K562 (cell line): ENCODE measurements at regions not wholly inside any gene's neighbourhood (a gene's known extent, or its start where the extent isn't known, plus 50 kb on each side); places are given as distances from the start of the nearest gene placed in this dataset.
A peak's percentile ranks its signal among the peaks of the same experiment; 100 is the strongest.

Experiments used
- ATAC-seq: fragments of 200-7000 bp; cut with Tn5 transposase; 3 replicates; pipeline ENCODE4 v1.9.1; 2020; ENCODE audit warnings: moderate library complexity
- BruUV-seq: library from RNA; stranded (reverse); fragments of 400-500 nt; replicated peaks from 2 replicates; lab custom pipeline; 2021; lab: Mats Ljungman, UMichigan
- CTCF ChIA-PET: fragments of 300-600 bp; formaldehyde crosslinking; extraction: SDS; loops from one replicate; lab custom pipeline; 2021; ENCODE audit warnings: low intra/inter-chr PET ratio; lab: Yijun Ruan, JAX
- POLR2A ChIA-PET: fragments of 300-600, 350-650 bp; sonication (Branson Sonifier 250); formaldehyde crosslinking; extraction: SDS; loops from one replicate; lab custom pipeline; 2021; ENCODE audit warnings: antibody characterized with exemption, inconsistent platforms; lab: Yijun Ruan, JAX
- DNase-seq, 4 experiments: peaks; one replicate each; pipeline versions ENCODE4 v3.0.0 to v3.0.0-alpha.2; 2011 to 2018; ENCODE audit warnings: low spot score in 3 of 4, mixed read lengths in 3 of 4; ENCODE audit errors: extremely low read depth in 1 of 4
- FAIRE-seq: peaks from 2 replicates; lab custom pipeline; 2011; peaks lifted over from hg19 to GRCh38; lab: Jason Lieb, UNC
- H2AFZ ChIP-seq: 2 replicates; pipeline ENCODE4 v1.6.0; 2011; ENCODE audit warnings: low read depth, low read length, control low read depth, inconsistent platforms
- H3K27ac ChIP-seq: fragments of 200-600 bp; 3 replicates; pipeline ENCODE4 v1.8.0; 2011; ENCODE audit warnings: low read depth, mild to moderate bottlenecking, control low read depth, inconsistent platforms, low read length, moderate library complexity, mixed read lengths; ENCODE audit errors: extremely low read depth
- H3K27me3 ChIP-seq, 2 experiments: fragments of 300-600 bp in 1 of 2; 2 replicates in 1 of 2; 3 replicates in 1 of 2; pipeline versions ENCODE4 v1.6.0 to v1.8.0; 2011; ENCODE audit warnings: inconsistent platforms in 2 of 2, low read length in 2 of 2, mild to moderate bottlenecking in 1 of 2, mixed read lengths in 1 of 2, moderate library complexity in 1 of 2; ENCODE audit not compliant: control insufficient read depth in 2 of 2, insufficient read depth in 2 of 2
- H3K36me3 ChIP-seq: fragments of 300-600 bp; 3 replicates; pipeline ENCODE4 v1.8.0; 2011; ENCODE audit warnings: mild to moderate bottlenecking, low read length, inconsistent platforms; ENCODE audit not compliant: control insufficient read depth, insufficient read depth
- H3K4me1 ChIP-seq, 2 experiments: fragments of 200-600 bp in 1 of 2; replicated peaks in 1 of 2; 2 replicates in 1 of 2; 3 replicates in 1 of 2; pipeline versions ENCODE4 v1.5.1 to v1.8.0; 2011; ENCODE audit warnings: inconsistent platforms in 2 of 2, low read length in 2 of 2, mild to moderate bottlenecking in 1 of 2, mixed read lengths in 1 of 2, moderate library complexity in 1 of 2; ENCODE audit not compliant: control insufficient read depth in 2 of 2, insufficient read depth in 2 of 2
- H3K4me2 ChIP-seq: 2 replicates; pipeline ENCODE4 v1.6.1; 2011; ENCODE audit warnings: low read length, control low read depth, inconsistent platforms, mixed read lengths; ENCODE audit not compliant: insufficient read depth
- H3K4me3 ChIP-seq: fragments of 200-600 bp; sonication (generic), shearing (Covaris generic); 2 replicates; pipeline ENCODE4 v1.5.1; 2016; ENCODE audit warnings: control low read depth, inconsistent platforms
- H3K79me2 ChIP-seq: fragments of 200-600 bp; 3 replicates; pipeline ENCODE4 v1.8.0; 2011; ENCODE audit warnings: low read length, inconsistent platforms; ENCODE audit not compliant: control insufficient read depth, insufficient read depth
- H3K9ac ChIP-seq, 2 experiments: 2 replicates each; pipeline versions ENCODE4 v1.6.0 to v1.6.1; 2011; ENCODE audit warnings: low read depth in 2 of 2, low read length in 2 of 2, control low read depth in 1 of 2, inconsistent platforms in 1 of 2, mild to moderate bottlenecking in 1 of 2, mixed read lengths in 1 of 2; ENCODE audit not compliant: insufficient read depth in 1 of 2
- H3K9me1 ChIP-seq: one replicate; pipeline ENCODE4 v1.6.0; 2011; ENCODE audit warnings: inconsistent platforms, mild to moderate bottlenecking, low read length, moderate library complexity; ENCODE audit not compliant: control insufficient read depth, insufficient read depth
- H3K9me3 ChIP-seq: replicated peaks from 2 replicates; pipeline ENCODE4 v1.5.1; 2011; ENCODE audit warnings: low read depth, low read length, inconsistent platforms; ENCODE audit not compliant: control insufficient read depth, insufficient read depth
- H4K20me1 ChIP-seq: replicated peaks from 2 replicates; pipeline ENCODE4 v1.6.1; 2011; ENCODE audit warnings: low read length, inconsistent platforms, mixed read lengths; ENCODE audit not compliant: control insufficient read depth, insufficient read depth
- ARID1B ChIP-seq: fragments of 450-650 bp; IDR thresholded peaks from 2 replicates; pipeline ENCODE4 v1.6.1; 2016; ENCODE audit warnings: antibody characterized with exemption, mild to moderate bottlenecking, inconsistent platforms
- CBFA2T3 ChIP-seq: fragments of 450-650 bp; IDR thresholded peaks from 2 replicates; pipeline ENCODE4 v1.6.1; 2017
- GABPA ChIP-seq: fragments of 200-800 bp; sonication (Bioruptor generic); conservative IDR thresholded peaks from 2 replicates; pipeline ENCODE4 v1.6.1; 2016; ENCODE audit warnings: low read depth, missing genetic modification characterization, missing compliant biosample characterization
- MEIS2 ChIP-seq: fragments of 450-650 bp; IDR thresholded peaks from 2 replicates; pipeline ENCODE4 v1.6.1; 2014; ENCODE audit warnings: mild to moderate bottlenecking; ENCODE audit not compliant: partially characterized antibody
- PKNOX1 ChIP-seq: fragments of 450-650 bp; IDR thresholded peaks from 2 replicates; pipeline ENCODE4 v1.6.1; 2016
- SPI1 ChIP-seq: IDR thresholded peaks from 2 replicates; pipeline ENCODE4 v1.6.1; 2011; ENCODE audit warnings: low read depth, low read length, control low read depth, borderline replicate concordance
- TCF3 ChIP-seq: sonication (generic); formaldehyde crosslinking; IDR thresholded peaks from 2 replicates; pipeline ENCODE4 v1.4.0; 2020; ENCODE audit warnings: mild to moderate bottlenecking, missing genetic modification reagents
- TEAD4 ChIP-seq, 2 experiments: sonication (generic) in 1 of 2; formaldehyde crosslinking in 1 of 2; IDR thresholded peaks; 2 replicates each; pipeline versions ENCODE4 v1.6.1 to v1.8.0; 2012 to 2022; ENCODE audit warnings: borderline replicate concordance in 1 of 2, inconsistent platforms in 1 of 2, low read length in 1 of 2, mild to moderate bottlenecking in 1 of 2, missing genetic modification reagents in 1 of 2
- ZBTB8A ChIP-seq: fragments of 450-650 bp; IDR thresholded peaks from 2 replicates; pipeline ENCODE4 v1.6.1; 2018; ENCODE audit warnings: mild to moderate bottlenecking, moderate library complexity; ENCODE audit not compliant: partially characterized antibody
- ZC3H11A ChIP-seq: IDR thresholded peaks from 2 replicates; pipeline ENCODE4 v1.6.1; 2012; ENCODE audit warnings: low read depth, low read length, improper control_type of control experiment
- ZNF407 ChIP-seq: fragments of 450-650 bp; IDR thresholded peaks from 2 replicates; pipeline ENCODE4 v1.6.1; 2016; ENCODE audit warnings: low read depth
- ZSCAN29 ChIP-seq: fragments of 450-650 bp; IDR thresholded peaks from 2 replicates; pipeline ENCODE4 v1.6.1; 2017
- WGBS: fragments of 100-300 bp; shearing (Covaris generic); methylation state at CpG from one replicate; pipeline ENCODE4 v1.1.6; 2016; ENCODE audit warnings: low coverage, mixed read lengths; ENCODE audit not compliant: insufficient coverage; ENCODE audit errors: missing lambda C conversion rate; 5-methylcytosine and 5-hydroxymethylcytosine counted together
- in situ Hi-C: fragments of 300-500 bp; cut with MboI; formaldehyde crosslinking; loops from 4 replicates; pipeline ENCODE4 v1.15.0; 2018; ENCODE audit warnings: inconsistent platforms, mixed read lengths
- intact Hi-C: fragments of 100-400 bp; cut with micrococcal nuclease; formaldehyde crosslinking; loops from 2 replicates; pipeline ENCODE4 v1.14.2; 2022
- TF ChIP-seq, protein P1 (sequence below): sonication (generic); IDR thresholded peaks from 2 replicates; pipeline ENCODE4 v1.6.1; 2016

DNA sequence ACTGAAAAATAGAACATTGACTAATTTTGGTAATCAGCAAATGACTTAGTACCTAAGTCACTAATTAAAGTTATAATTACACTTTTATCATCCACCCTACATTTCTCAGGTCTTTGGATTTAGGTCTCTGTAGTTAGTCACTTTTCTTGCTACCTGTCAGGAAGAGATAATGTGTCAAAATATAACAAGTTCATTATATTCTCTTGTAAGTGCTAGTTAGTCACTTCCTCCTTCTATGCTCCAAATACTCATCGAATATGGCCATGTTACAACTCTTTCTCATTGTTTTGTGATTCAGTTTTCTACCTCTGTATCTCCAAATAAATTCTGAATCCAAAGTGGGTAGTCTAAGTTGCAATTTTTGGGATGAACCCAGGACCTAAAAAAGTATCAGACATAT, 163.5 kb upstream of the KIF2B start:
- no peak overlapping the region for H3K9ac ChIP-seq
- no TSS peak for BruUV-seq
- no peaks in the 10 kb centered on the region for H3K27me3 ChIP-seq
- H3K27ac ChIP-seq: no peak overlapping the region
- FAIRE-seq (peak; percentile 29), ATAC-seq (peak; percentile 33; the same call in 1 of the 3 replicates), DNase-seq (peak in 2 of 4 experiments; percentile 13 to 14)
- H3K79me2 ChIP-seq: no peaks in the 10 kb centered on the region
- no peaks in the 10 kb centered on the region for H3K36me3 ChIP-seq
- no peaks in the 10 kb centered on the region for H3K9me1 ChIP-seq
- H3K4me3 ChIP-seq: no peak overlapping the region
- in situ Hi-C loops (no loop called here), intact Hi-C loops (no loop called here)
- H4K20me1 ChIP-seq: no peaks in the 10 kb centered on the region
- ChIA-PET POLR2A (no interaction called here), CTCF (no interaction called here)
- H3K9me3 ChIP-seq: no peaks in the 10 kb centered on the region
- peak overlapping the region; percentile 57; the same call in 1 of the 2 replicates for H2AFZ ChIP-seq
- no peak overlapping the region for H3K4me2 ChIP-seq
- H3K4me1 ChIP-seq: no peaks in the 10 kb centered on the region; a peak in 1 of 5 replicates
- WGBS: 0% methylated on average over 1 of the region's 1 CpG
- TF ChIP-seq TEAD4 (IDR thresholded peaks at IDR 0.05; ENCODE audit: low read length) (0 out of 2 replicates have a peak, but pooled peaks have one; percentile 17), TEAD4 (CRISPR knock-in tag; IDR thresholded peaks at IDR 0.05; ENCODE audit: borderline replicate concordance) (no peak), SPI1 (peak; percentile 46; the same call in 1 of the 2 replicates), CBFA2T3 (peak; percentile 41), TCF3 (CRISPR knock-in tag) (peak; percentile 31; the same call in 1 of the 2 replicates), GABPA (tag) (no peak), MEIS2 (peak; percentile 32), ZC3H11A (no peak), ARID1B (peak; percentile 35; the same call in 1 of the 2 replicates), ZSCAN29 (no peak), PKNOX1 (no peak; the same call in 1 of the 2 replicates), ZNF407 (no peak), ZBTB8A (no peak)
- TF ChIP-seq, protein P1, sequence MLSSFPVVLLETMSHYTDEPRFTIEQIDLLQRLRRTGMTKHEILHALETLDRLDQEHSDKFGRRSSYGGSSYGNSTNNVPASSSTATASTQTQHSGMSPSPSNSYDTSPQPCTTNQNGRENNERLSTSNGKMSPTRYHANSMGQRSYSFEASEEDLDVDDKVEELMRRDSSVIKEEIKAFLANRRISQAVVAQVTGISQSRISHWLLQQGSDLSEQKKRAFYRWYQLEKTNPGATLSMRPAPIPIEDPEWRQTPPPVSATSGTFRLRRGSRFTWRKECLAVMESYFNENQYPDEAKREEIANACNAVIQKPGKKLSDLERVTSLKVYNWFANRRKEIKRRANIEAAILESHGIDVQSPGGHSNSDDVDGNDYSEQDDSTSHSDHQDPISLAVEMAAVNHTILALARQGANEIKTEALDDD: peak; percentile 92
